Inflammatory macrophage treated with lipopolysaccharide for 1 hour (primary cell): ENCODE measurements at regions not wholly inside any gene's neighbourhood (a gene's known extent, or its start where the extent isn't known, plus 50 kb on each side); places are given as distances from the start of the nearest gene placed in this dataset.

Experiments used
- DNase-seq, 2 donors: peaks; one replicate each; pipeline ENCODE4 v3.0.0-alpha.2; 2020 to 2022

DNA sequence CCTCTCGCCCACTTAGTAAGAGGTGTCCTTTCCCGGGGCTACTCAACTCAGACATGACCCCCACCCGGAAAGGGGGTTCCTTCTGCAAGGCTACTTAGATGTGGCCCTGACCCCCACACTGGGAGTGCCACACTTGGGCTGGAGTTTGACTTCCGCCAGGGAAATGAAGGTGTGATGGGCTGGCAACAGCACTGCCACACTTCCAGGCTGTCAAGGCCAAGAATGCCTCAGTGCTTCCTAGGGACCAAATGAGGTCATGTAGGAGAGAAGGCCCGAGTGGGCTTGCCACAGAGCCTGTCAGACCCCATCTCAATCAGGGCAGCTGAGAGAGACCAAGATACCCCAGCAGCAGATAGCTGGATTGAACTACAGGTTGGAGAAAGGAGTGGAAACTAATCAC is 55.5 kb downstream of the DRD1 start:
- no peak for DNase-seq

DNA sequence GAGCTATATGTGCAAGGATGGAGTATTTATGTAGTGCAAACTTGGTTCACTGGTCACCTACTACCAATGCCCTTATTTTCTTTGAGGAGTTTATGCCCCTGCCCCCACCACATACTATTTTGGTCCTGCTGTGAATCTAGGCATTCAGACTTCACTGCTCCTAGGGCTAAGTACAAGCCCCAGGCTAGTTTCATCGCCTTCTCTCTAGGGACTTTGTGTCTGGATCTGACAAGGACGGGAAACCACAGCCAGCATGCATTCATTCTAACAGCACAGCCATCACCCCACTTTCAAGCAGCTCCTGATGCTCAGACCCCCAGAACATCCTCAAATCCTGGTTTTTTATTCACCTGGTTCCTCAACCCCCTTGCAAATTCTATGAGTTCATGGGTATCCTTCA is 56.8 kb downstream of the DRD1 start:
- no peak for DNase-seq

DNA sequence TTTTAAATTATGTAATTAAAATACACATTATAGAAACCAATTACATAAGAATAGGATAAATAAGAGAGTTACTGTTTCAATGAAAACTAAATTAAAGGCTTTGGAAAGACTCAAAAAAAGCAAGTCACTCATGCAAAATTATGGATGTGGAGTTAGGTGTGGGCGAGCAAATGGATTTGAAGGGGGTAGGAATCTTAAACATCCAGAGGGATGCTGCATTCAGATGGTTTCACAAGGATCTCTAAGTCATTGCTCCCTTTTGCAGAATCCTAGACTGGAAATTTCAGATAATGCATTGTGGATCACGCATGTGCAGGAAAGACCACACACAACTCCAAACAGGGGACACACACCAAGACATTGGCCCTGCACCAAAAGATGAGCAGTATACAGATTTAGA is 57.5 kb downstream of the DRD1 start:
- DNase-seq = no peak

DNA sequence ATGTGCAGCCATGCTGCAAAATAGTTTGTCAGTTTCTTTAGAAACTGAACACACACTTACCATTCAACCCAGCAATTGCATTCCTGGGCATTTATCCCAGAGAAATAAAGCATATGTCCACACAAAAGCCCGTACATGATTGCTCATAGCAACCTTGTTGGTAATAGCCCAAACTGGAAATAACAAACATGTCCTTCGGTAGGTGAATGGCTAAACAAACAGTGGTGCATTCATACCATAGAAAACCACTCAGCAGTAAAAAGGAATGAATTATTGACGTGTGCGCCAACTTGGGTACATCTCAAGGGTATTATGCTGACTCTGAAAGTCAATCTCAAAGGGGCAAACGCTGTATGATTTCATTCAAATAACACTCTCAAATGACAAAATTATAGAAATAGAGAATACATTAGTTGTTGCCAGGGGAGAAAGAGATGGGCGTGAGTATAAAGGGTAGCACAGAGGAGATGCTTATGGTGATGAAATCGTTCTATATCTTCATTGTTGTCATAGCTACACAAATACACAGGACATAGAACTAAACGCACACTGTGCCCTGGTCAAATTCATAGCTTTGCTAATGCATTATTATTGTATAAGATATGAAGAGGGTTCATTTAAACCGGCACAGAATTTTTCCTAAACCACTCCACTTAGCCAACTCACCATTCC is 58.2 kb downstream of the DRD1 start:
- no peak for DNase-seq

DNA sequence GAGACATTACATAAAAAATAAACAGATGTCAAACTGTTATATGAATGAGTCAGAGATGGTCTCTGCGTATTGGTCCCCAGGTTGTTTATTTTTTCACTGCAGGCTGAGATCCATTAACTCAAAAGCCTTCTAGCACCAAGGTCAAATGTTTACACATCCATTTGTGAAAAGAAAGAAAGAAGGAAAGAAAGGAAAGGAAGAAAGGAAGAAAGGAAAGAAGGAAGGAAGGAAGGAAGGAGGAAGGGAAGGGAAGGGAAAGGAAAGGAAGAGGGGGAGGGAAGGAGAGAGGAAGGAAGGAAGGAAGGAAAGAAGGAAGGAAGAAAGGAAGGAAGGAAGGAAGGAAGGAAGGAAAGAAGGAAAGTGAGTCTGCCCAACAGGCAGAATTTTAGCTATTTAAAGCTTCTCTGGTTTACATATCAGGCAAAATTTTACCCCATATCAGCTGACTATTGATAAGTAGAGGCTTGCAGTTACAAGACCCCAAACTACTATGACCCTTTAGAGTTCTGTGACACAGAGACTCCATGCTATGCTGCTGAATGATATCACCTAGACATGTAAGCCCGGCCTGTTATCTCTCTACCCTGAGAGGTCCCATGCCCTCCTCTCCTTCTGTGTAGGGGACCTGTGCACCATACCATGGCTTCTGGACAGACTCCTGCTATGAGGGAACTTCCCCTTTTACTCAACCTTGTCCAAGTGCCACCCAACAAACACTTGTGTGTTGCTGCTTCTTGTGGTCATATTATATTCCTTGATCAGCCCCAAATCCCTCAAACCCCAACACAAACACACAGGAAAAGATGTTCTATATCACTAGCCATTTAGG is 59.0 kb downstream of the DRD1 start:
- no peak for DNase-seq

DNA sequence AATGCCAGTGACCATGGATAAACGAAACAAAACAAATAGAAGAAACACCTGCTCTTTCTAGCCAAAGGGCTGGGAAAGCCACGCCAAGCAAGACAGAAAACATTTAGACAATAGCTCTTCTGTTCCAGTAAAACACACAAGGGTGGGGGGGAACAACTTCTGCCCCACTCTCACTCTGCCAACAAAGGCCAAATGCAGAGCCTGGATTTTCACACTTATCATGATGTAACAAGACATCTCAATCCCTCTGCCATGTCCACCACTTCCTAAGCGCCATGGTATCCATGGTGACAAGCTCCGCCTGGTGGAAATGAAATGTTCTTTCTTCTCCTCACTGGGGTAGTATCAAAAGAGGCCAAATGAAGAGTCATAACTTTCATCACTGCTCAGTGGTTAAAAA is 60.6 kb downstream of the DRD1 start:
- DNase-seq = no peak

DNA sequence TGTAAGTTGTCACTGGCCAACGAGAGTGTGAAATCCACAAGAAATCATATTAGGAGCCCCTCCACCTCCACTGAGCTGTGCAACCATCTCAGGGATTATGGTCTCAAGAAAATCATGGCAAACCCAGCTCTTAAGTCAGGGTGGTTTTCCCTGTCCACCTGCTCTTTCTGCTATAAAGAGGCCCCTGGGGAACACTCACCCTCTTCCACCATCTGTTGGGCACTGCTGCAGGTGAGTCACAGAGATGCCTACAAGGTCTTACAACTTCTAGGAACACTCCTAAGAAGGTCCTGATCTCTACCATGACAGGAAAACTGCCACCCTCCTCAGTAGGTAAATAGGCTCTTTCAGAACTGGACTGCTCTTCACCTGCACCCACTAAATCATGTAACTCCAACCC is 61.8 kb downstream of the DRD1 start:
- no peak for DNase-seq

DNA sequence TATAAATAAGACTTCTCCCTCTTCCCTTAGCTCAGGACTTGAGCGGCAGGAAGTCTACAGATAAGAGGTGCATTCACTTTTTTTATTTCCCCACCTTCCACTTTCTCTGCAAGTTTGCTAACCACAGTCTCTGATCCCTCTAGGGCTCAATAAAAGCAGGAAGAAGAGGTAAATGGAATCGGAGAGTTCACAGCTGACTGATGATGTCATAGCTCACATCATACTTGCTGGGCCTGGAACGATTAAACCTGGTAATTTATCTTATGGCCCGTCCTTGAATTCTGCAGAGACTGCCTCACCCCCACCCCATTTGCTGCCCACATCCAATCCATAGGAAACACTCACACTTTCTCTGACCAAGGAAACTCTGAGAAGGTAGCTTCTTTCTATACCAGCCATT is 62.9 kb downstream of the DRD1 start:
- no peak for DNase-seq

DNA sequence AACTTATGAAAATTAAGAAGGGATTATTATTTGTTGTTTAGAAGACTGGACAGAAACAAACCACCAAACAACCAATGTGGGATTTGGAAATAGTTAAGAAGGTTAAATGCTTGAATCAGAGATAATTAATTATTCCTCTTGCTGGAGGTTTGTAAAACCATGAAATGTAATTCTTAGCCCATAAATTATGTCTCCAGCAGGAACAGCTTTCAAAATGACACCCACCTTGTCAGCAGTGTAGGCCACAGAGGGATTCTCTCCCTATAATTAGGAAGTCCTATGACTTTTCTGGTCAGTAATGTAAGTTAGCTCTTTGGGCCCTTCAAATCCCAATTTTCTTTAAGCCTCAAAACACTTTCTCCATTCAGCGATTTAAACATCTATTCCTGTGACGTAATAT is 63.3 kb downstream of the DRD1 start:
- no peak for DNase-seq

DNA sequence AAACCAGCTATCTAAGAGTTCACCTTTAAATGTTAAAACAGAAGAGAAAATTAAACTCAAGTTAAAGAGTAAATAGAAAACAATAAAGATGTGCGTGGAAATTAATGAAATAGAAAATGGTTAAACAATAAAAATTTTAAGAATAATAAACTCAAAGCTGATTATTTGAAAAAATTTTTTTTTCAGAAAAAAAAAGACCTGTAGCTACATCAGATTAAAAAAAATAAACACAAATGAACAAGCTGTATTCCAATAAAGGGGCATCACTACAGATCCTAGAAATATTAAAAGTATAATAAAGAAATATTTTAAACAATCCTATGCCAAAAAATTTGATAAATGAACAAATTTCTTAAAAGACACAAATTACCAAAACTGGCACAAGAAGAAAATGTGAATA is 64.1 kb downstream of the DRD1 start:
- no peak for DNase-seq

DNA sequence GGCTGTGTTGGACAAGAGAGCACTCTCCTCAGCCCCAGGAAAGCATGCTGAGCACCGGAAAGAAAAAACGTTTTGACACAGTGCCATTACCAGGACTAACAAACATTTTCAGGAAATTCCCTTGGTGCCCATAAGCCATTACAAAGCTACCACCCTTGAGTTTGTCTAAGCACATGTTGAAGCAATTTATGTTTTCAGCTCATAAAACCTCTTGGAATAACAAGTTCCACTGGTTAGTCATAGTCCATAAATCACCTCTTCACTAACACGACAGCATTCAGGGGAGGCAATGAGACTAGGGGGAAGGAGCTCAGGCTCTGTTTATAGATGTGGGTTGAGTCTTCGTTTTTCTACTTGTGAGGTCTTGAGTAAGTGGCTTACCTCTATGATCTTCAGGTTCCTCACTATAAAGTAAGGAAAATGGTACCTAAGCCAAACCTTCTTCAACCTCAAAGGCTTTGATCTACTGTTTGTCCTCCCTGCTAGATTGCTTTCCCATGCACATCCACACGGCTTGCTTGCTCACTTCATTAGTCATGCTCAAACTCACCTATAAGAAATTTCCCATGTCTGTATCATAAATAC is 65.4 kb downstream of the DRD1 start:
- no peak for DNase-seq

DNA sequence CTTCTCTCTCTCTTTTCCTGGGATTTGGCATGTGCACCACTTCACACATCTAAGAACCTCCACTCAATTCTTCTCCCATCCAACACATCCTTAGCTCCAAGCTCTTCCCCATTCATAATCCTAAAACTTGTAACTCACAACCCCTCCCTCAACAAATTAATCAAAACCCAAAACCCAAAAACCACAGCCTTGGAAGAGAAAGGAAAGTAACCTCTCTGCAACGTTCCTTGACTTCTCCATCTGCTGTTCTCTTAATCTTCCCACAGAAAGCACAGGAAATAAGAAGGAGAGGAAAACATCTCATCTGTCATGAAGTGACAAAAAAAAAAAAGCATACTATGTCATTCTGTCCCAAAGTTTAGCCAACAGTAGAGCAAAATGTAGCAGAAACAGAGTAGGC is 66.2 kb downstream of the DRD1 start:
- DNase-seq = no peak

DNA sequence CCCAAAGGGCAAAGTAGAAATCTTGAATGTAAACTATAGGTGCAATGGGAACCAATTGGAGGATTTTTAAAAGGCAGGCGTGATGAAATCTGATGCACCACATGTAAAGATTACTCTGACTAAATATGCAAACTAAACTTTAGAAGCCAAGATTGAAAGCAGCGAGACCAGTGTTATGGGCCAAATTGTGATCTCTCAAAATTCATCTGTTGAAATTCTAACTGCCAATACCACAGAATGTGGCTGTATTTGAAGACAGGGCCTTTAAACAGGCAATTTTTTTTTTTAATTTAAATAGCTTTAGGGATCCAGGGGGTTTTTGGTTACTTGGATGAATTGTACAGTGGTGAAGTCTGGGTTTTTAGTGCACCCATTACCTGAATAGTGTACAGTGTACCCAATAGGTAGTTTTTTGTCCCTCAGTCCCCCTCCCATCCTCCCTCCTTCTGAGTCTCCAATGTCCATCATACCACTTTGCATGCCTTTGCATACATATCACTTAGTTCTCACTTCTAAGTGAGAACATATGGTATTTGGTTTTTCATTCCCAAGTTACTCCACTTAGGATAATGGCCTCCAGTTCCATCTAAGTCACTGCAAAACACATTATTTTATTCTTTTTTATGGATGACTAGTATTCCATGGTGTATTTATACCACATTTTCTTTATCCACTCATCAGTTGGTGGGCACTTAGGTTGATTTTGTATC is 69.7 kb downstream of the DRD1 start:
- DNase-seq = no peak

DNA sequence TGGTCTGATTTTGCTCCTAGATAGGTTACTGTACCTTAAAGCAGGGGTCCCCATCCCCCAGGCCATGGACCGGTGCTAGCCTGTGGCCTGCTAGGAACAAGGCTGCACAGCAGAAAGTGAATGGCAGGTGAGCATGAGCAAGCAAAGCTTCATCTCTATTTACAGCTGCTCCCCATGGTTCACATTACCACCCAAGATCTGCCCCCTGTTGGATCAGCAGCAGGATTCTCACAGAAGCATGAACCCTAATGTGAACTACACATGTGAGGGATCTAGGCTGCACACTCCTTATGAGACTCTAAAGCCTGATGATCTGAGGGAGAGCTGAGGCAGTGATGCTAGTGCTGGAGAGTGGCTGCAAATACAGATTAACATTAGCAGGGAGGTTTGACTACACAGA is 78.1 kb downstream of the DRD1 start:
- no peak for DNase-seq

DNA sequence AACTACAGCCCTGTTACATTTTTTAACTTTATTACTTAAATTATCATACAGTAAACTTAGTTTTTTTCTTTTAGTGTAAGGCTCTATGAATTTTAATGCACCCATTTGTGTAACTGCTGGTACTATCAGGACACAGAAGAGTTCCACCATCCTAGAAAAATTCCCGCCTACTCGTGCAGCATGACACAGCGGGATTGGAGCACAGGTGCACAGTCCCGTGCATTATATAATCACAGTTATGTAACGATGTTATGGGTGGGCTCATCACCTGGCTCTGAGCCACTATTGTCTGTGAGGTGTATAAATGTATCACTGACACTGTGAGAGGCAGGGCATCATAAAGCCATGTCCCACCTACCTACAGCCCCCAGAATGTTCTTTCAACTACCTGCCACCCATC is 80.7 kb downstream of the DRD1 start:
- no peak for DNase-seq

DNA sequence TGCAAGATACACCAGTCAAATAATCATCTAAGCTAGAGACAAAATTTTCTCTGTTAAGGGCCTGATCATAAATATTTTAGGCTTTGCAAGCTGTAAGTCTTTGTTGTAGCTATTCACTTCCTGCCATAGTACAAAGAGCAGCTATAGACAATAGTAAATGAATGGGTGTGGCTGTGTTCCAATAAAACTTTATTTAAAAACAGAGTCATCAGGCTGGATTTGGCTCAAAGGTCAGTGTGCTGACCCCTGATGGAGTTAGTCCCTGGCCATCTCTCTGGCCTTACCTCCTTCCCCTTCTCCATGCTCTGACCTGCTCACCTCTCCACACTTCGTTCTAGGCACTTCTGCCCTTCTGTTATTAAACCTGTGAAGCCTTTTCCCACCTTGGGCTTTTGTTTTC is 86.0 kb downstream of the DRD1 start:
- DNase-seq = no peak

DNA sequence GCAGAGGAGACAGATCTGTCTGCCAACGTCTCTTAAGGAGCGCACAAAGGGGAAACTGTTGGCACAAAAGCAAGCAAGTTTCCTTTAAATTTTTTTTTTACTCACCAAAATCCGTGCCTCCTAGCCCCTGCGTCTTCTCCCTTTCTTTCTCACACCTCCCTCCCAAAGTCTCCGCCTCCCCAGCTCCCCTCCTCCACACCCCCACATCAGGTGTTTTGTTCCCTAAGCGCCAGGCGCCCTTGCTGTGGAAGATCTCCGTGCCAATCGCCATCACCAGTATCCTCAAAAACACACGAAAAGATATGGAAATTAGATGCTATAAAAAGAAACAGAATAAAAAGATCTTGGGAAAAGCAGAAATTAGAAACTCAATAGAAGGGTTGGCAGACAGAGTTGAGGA is 87.6 kb downstream of the DRD1 start:
- no peak for DNase-seq

DNA sequence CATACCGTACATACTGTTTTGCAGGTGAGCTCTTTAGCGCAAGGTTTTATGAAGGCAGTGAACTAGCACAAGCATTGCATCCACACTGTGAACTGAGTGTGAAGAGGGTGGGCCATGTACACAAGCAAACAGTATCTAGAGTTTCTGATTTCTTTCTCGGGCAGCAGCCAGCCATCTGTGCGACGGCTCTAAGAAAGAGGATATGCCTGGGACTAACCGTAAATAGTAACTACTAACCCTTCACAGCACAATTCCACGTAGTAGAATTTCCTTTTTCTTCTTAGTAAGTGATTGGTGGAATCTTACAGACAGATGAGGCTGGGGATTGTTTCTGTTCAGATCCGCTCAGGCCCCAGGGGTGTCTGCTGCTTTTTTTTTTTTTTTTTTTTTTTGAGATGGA is 89.0 kb downstream of the DRD1 start:
- DNase-seq = no peak

DNA sequence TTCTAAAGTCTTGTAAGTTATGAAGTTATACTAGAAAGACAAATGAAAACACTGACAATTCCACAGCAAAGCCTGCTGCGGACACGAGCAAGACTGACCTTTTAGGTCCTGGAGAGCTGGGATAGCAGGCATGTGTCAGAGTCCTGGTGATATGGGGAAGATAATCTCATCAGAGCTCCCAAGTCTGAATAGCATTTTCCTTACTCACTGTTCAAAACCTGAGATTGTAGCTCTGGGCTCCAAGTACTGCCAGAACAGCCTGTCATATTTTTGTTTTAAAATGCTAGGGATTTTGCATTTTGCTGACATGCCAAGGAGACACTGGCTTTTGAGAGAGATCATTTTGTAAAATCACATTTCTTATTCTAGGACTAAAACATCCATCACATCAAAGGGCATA is 90.1 kb downstream of the DRD1 start:
- no peak for DNase-seq

DNA sequence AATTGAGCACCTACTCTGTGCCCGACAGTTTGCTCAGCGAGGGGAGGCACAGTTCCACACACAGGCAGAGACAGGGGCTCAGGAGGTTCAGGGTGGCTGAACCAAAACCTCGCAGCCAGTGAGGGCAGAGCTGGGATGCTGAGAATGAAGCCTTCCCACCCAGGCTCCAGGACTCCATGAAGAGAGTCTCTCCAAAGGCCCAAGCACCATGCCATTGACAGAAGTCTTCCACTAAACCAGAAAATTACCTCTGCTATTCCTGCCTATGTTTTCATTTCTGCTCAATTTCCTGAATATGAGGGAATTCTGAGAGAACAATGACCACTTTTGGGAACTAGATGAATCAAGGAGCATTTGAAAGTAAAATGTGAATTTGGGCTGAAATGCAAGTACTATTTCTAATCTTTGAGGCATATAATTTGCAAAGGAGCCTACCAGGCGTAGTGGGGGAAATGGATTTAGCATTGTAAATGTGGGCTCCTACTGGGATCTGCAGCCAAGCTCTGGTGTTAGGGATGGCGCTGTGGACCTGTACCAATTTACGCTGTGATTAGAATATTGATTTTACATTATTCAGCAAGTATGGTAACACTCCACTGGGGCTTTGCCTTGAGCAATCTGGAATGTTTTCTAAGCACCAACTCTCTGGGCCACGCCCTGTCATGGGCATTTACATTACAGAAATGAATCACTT is 91.9 kb downstream of the DRD1 start:
- DNase-seq = no peak

DNA sequence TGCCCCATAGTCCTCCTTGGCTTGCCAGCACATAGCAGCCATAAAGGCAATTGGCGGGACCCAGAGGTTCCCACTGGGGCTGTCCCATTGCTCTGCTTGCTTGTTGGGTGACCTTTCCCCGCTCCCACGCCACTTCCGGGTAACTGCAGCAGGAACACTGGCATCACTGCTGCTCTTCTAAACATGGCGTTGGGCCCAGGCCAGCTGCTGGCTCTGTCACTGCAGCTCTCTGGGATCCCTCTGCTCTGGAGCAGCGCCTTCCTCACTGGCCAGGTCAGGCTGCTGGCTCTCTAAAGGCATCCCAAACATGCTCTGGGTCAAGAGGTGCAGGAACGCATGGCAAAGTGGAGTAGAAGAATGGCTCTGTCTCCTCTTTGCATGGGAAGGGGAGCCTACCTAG is 92.9 kb downstream of the DRD1 start:
- DNase-seq = no peak

DNA sequence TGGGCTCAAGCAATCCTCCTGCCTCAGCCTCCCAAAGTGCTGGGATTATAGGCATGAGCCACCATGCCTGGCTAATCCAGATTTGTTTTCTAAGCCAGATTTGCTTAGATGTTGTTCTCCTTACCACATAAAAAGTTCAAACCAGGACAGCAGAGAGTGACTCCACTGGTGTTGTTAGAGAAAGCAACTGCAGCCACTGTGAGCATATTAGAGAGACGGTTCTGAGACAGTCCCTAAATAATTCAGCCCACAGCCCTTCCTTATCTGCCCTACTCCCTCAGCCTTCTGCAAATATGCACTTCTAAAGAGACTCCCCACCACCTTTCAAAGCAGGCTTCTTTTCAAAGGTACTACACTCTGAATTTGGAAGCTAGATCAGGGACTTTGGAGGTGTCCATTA is 96.1 kb downstream of the DRD1 start:
- no peak for DNase-seq

DNA sequence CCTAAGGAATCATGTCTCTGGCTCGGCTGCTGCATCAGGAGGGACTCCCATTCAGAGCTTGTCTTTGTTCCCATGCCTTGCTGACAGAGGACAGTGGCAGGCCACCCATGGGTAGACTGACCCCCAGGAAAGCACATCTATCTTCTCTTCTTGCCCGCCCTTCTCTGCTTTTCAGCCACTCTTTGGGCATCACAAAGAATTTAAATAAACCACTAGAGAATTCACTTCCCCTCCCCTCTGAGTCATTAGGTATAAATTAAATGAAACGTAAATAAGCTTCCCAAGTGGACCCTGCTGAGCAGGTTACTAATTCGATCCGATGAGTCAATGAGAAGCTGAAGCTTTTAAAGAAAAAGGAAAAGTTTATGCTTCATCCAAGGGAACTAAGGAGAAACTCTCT is 97.0 kb downstream of the DRD1 start:
- no peak for DNase-seq
